ENCODE measurements at regions not wholly inside any gene's neighbourhood (a gene's known extent, or its start where the extent isn't known, plus 50 kb on each side); places are given as distances from the start of the nearest gene placed in this dataset.

DNA sequence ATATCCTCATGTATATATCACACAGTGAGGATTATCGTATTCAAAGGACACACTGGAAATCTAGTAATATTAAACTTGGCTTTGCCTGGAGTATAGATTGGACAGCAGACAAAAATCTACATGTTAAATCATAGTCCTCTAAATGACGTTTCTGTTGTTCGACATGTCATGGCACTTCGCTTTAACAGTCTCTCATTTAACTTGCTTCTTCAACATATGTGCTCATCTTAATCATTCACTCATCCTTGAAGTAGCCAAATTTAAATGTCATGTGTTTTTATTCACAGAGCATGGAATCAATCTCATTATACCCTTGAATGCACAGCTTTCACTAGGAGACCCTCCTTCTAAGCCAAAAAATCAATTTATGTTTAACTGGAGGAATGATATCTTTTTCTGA, 417.0 kb upstream of the CNTN6 start:
- no peak for DNase-seq (ENCODE audit: low read depth, low spot score)
- no peaks in the 10 kb centered on the region for H3K27me3 ChIP-seq (ENCODE audit: control insufficient read depth, insufficient read depth, low read length)
- no peak overlapping the region for H3K4me3 ChIP-seq (ENCODE audit: low read depth, low read length)
- TF ChIP-seq, protein P1, sequence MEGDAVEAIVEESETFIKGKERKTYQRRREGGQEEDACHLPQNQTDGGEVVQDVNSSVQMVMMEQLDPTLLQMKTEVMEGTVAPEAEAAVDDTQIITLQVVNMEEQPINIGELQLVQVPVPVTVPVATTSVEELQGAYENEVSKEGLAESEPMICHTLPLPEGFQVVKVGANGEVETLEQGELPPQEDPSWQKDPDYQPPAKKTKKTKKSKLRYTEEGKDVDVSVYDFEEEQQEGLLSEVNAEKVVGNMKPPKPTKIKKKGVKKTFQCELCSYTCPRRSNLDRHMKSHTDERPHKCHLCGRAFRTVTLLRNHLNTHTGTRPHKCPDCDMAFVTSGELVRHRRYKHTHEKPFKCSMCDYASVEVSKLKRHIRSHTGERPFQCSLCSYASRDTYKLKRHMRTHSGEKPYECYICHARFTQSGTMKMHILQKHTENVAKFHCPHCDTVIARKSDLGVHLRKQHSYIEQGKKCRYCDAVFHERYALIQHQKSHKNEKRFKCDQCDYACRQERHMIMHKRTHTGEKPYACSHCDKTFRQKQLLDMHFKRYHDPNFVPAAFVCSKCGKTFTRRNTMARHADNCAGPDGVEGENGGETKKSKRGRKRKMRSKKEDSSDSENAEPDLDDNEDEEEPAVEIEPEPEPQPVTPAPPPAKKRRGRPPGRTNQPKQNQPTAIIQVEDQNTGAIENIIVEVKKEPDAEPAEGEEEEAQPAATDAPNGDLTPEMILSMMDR (IDR thresholded peaks at IDR 0.05; ENCODE audit: low read depth, low read length): no peak
- H3K9me3 ChIP-seq (ENCODE audit: control insufficient read depth, insufficient read depth, low read length): peaks cover 3% of the 10 kb centered on the region; the same call in 1 of the 2 replicates
- no peak overlapping the region for H3K27ac ChIP-seq (ENCODE audit: low read depth, low read length)
- ChIA-PET POLR2A (no interaction called here), CTCF (no interaction called here)

- POLR2A ChIA-PET: no interaction called here
- Histone ChIP-seq H3K27me3 (ENCODE audit: control insufficient read depth, insufficient read depth, low read length) (no peaks in the 10 kb centered on the region), H3K4me3 (ENCODE audit: low read depth, low read length) (no peak overlapping the region), H3K27ac (ENCODE audit: low read depth, low read length) (no peak overlapping the region), H3K9me3 (ENCODE audit: control insufficient read depth, insufficient read depth, low read length) (no peaks in the 10 kb centered on the region; the same call in none of the 2 replicates)
- CTCF ChIA-PET: no interaction called here
- no peak for DNase-seq (ENCODE audit: low read depth, low spot score)
- TF ChIP-seq, protein P1 (IDR thresholded peaks at IDR 0.05; ENCODE audit: low read depth, low read length): no peak
Measured at GRCh38 chr3:683770-684169, 409.1 kb upstream of the CNTN6 start.

GRCh38 chr3:690770-691169, 402.1 kb upstream of the CNTN6 start:
- TF ChIP-seq, protein P1 (IDR thresholded peaks at IDR 0.05; ENCODE audit: low read depth, low read length): no peak
- H3K27ac ChIP-seq (ENCODE audit: low read depth, low read length): no peak overlapping the region
- H3K27me3 ChIP-seq (ENCODE audit: control insufficient read depth, insufficient read depth, low read length): no peaks in the 10 kb centered on the region
- H3K9me3 ChIP-seq (ENCODE audit: control insufficient read depth, insufficient read depth, low read length): peaks cover 11% of the 10 kb centered on the region
- ChIA-PET POLR2A (no interaction called here), CTCF (no interaction called here)
- H3K4me3 ChIP-seq (ENCODE audit: low read depth, low read length): no peak overlapping the region
- DNase-seq (ENCODE audit: low read depth, low spot score): no peak

DNA sequence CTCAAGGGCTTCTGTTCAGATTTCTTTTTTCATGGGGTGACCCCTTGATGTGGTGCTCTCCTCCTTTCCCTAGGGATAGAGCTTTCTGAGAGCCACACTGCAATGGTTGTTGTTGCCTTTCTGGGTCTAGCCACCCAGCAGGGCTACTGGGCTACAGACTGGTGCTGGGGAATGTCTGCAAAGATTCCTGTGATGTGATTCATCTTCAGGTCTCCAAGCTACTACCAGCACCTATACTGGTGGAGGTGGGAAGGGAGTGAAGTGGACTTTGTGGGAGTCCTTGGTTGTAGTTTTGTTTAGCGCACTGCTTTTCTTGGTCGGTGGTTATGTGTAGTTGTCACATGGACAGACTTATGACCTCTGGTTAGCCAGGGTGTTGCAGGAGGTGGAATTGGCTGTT, 392.3 kb upstream of the CNTN6 start:
- H3K4me3 ChIP-seq (ENCODE audit: low read depth, low read length): no peak overlapping the region
- no peak for DNase-seq (ENCODE audit: low read depth, low spot score)
- ChIA-PET POLR2A (no interaction called here), CTCF (no interaction called here)
- H3K27ac ChIP-seq (ENCODE audit: low read depth, low read length): no peak overlapping the region
- TF ChIP-seq, protein P1 (IDR thresholded peaks at IDR 0.05; ENCODE audit: low read depth, low read length): no peak
- no peaks in the 10 kb centered on the region for H3K27me3 ChIP-seq (ENCODE audit: control insufficient read depth, insufficient read depth, low read length)
- H3K9me3 ChIP-seq (ENCODE audit: control insufficient read depth, insufficient read depth, low read length): peaks cover 14% of the 10 kb centered on the region; the same call in 1 of the 2 replicates

DNA sequence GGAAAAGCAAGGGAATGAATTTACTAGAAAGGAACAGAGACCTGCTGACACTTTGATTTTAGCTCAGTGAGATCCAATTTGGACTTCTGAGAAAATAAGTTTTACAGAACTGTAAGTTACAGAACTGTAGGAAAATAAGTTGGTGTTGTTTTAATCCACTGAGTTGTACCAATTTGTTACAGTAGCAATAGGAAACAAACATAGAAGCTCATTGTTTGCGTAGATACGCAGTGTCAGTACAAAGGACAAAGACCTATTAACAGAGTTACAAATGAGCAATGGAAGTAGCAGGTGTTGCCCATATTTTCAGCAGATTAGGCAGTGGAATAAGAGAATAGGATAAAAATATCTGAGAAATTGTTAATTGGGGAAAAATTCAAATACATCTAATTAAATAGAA, 385.8 kb upstream of the CNTN6 start:
- H3K27ac ChIP-seq (ENCODE audit: low read depth, low read length): no peak overlapping the region
- CTCF ChIA-PET: no interaction called here
- POLR2A ChIA-PET: no interaction called here
- H3K9me3 ChIP-seq (ENCODE audit: control insufficient read depth, insufficient read depth, low read length): peaks cover 4% of the 10 kb centered on the region
- H3K4me3 ChIP-seq (ENCODE audit: low read depth, low read length): no peak overlapping the region
- no peaks in the 10 kb centered on the region for H3K27me3 ChIP-seq (ENCODE audit: control insufficient read depth, insufficient read depth, low read length)
- DNase-seq (ENCODE audit: low read depth, low spot score): no peak
- TF ChIP-seq, protein P1 (IDR thresholded peaks at IDR 0.05; ENCODE audit: low read depth, low read length): no peak
